ENCODE measurements at regions not wholly inside any gene's neighbourhood (a gene's known extent, or its start where the extent isn't known, plus 50 kb on each side); places are given as distances from the start of the nearest gene placed in this dataset.
A peak's percentile ranks its signal among the peaks of the same experiment; 100 is the strongest.
"Not testable (repeated sequence)": the region's sequence is repeated elsewhere in the genome, so short reads cannot be mapped to it uniquely, and the experiment has no call there.

GRCh38 chr2:152263911-152264310, 71.1 kb upstream of the FMNL2 start:
- no peak for DNase-seq (ENCODE audit: low read depth)

DNA sequence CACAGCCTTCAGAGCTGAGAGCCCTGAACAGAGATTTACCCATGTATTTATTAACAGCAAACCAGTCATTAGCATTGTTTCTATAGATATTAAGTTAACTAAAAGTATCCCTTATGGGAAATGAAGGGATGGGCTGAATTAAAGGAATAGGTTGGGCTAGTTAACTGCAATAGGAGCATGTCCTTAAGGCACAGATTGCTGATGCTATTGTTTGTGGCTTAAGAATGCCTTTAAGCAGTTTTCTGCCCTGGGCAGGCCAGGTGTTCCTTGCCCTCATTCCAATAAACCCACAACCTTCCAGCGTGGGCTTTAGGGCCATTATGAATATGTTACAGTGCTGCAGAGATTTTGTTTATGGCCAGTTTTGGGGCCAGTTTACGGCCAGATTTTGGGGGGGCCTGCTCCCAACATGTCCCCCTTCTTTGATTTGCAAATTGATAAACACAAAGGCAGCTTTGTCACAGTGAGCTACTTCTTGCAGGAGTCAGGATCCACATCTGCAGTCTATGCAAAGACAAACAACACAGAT, 61.2 kb upstream of the FMNL2 start:
- not testable (repeated sequence) for DNase-seq (ENCODE audit: low read depth)

DNA sequence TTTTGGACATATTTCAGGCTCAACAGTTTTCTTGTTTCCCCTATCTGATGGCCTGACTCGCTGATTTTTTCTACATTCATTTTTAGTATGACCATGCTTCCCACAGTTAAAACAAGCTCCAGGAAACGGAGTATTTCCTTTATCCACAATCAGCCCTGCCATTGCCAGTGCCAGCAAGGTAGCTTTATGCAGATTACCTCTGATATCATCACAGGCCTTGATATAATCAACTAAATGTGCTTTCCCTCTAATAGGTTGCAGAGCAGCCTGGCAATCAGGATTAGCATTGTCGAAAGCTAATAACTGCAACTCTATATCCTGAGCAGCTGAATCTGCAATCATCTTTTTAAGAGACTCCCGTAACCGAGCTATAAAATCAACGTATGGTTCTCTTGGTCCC, 57.1 kb upstream of the FMNL2 start:
- DNase-seq (ENCODE audit: low read depth): not testable (repeated sequence)

DNA sequence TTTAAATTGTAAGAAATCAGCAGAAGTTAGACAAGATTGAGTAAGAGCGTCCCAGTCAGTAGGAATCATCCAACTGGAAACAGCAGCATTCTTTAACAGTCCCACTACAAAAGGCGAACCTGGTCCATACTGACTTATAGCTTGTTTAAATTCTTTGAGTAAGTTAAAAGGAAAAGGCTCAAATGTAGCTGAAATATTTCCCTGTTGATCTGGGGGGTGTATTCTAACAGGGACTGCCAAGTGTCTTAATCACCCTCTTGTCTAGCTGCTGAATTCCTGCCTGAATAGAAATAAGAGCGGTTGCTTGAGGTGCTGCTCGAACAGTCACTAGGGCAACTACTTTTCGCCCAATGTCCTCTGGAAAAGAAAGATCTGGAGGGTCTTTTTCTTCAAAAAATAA, 56.4 kb upstream of the FMNL2 start:
- no peak for DNase-seq (ENCODE audit: low read depth)

DNA sequence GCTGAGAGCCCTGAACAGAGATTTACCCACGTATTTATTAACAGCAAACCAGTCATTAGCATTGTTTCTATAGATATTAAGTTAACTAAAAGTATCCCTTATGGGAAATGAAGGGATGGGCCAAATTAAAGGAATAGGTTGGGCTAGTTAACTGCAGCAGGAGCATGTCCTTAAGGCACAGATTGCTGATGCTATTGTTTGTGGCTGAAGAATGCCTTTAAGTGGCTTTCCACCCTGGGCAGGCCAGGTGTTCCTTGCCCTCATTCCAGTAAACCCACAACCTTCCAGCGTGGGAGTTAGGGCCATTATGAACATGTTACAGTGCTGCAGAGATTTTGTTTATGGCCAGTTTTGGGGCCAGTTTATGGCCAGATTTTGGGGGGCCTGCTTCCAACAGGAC, 55.6 kb upstream of the FMNL2 start:
- DNase-seq (ENCODE audit: low read depth): not testable (repeated sequence)

GRCh38 chr2:152280780-152281179, 54.2 kb upstream of the FMNL2 start:
- no peak for DNase-seq (ENCODE audit: low read depth)

- no peak for DNase-seq (ENCODE audit: low read depth)
Measured at GRCh38 chr2:152283392-152283791, 51.6 kb upstream of the FMNL2 start.

- peak; percentile 75 for DNase-seq (ENCODE audit: low read depth)
Measured at GRCh38 chr2:152284398-152284797, 50.6 kb upstream of the FMNL2 start.
